ENCODE measurements at regions not wholly inside any gene's neighbourhood (a gene's known extent, or its start where the extent isn't known, plus 50 kb on each side); places are given as distances from the start of the nearest gene placed in this dataset.

- Histone ChIP-seq H3K27me3 (ENCODE audit: low read depth) (no peaks in the 10 kb centered on the region), H3K4me1 (no peaks in the 10 kb centered on the region), H3K27ac (replicated peaks) (no peak overlapping the region), H3K4me3 (no peak overlapping the region), H3K9me3 (replicated peaks) (peaks cover 5% of the 10 kb centered on the region), H3K36me3 (no peaks in the 10 kb centered on the region)
- intact Hi-C loops (cut with micrococcal nuclease) = no loop called here
- no peak for TF ChIP-seq CTCF (IDR thresholded peaks at IDR 0.05; ENCODE audit: borderline replicate concordance)
- DNase-seq = no peak
Measured at GRCh38 chr5:100690036-100690560, 154.9 kb downstream of the FAM174A start.

GRCh38 chr5:100691085-100691484, 155.9 kb downstream of the FAM174A start:
- H3K9me3 ChIP-seq (replicated peaks) = peaks cover 5% of the 10 kb centered on the region
- no peak for DNase-seq
- no peak overlapping the region for H3K27ac ChIP-seq (replicated peaks)
- no peaks in the 10 kb centered on the region for H3K27me3 ChIP-seq (ENCODE audit: low read depth)
- no peaks in the 10 kb centered on the region for H3K4me1 ChIP-seq
- no peak for TF ChIP-seq CTCF (IDR thresholded peaks at IDR 0.05; ENCODE audit: borderline replicate concordance)
- intact Hi-C loops (cut with micrococcal nuclease) = no loop called here
- H3K4me3 ChIP-seq = no peak overlapping the region
- H3K36me3 ChIP-seq = no peaks in the 10 kb centered on the region

GRCh38 chr5:100691548-100691947, 156.4 kb downstream of the FAM174A start:
- Histone ChIP-seq H3K27me3 (ENCODE audit: low read depth) (no peaks in the 10 kb centered on the region), H3K4me1 (no peaks in the 10 kb centered on the region), H3K4me3 (no peak overlapping the region), H3K9me3 (replicated peaks) (peaks cover 5% of the 10 kb centered on the region), H3K27ac (replicated peaks) (no peak overlapping the region), H3K36me3 (no peaks in the 10 kb centered on the region)
- no peak for DNase-seq
- intact Hi-C loops (cut with micrococcal nuclease) = no loop called here
- no peak for TF ChIP-seq CTCF (IDR thresholded peaks at IDR 0.05; ENCODE audit: borderline replicate concordance)

- H3K36me3 ChIP-seq = no peaks in the 10 kb centered on the region
- H3K9me3 ChIP-seq (replicated peaks) = no peaks in the 10 kb centered on the region
- H3K27me3 ChIP-seq (ENCODE audit: low read depth) = no peaks in the 10 kb centered on the region
- intact Hi-C loops (cut with micrococcal nuclease) = no loop called here
- no peak overlapping the region for H3K4me3 ChIP-seq
- TF ChIP-seq CTCF (IDR thresholded peaks at IDR 0.05; ENCODE audit: borderline replicate concordance) = no peak
- no peaks in the 10 kb centered on the region for H3K4me1 ChIP-seq
- no peak overlapping the region for H3K27ac ChIP-seq (replicated peaks)
- DNase-seq = no peak
Measured at GRCh38 chr5:100693481-100693880, 158.3 kb downstream of the FAM174A start.

- H3K36me3 ChIP-seq = no peaks in the 10 kb centered on the region
- no peak overlapping the region for H3K27ac ChIP-seq (replicated peaks)
- H3K9me3 ChIP-seq (replicated peaks) = no peaks in the 10 kb centered on the region
- DNase-seq = no peak
- no peaks in the 10 kb centered on the region for H3K27me3 ChIP-seq (ENCODE audit: low read depth)
- intact Hi-C loops (cut with micrococcal nuclease) = no loop called here
- H3K4me3 ChIP-seq = no peak overlapping the region
- H3K4me1 ChIP-seq = no peaks in the 10 kb centered on the region
- TF ChIP-seq CTCF (IDR thresholded peaks at IDR 0.05; ENCODE audit: borderline replicate concordance) = no peak
Measured at GRCh38 chr5:100694100-100694499, 158.9 kb downstream of the FAM174A start.

- Histone ChIP-seq H3K27me3 (ENCODE audit: low read depth) (no peaks in the 10 kb centered on the region), H3K4me1 (no peaks in the 10 kb centered on the region), H3K36me3 (no peaks in the 10 kb centered on the region), H3K9me3 (replicated peaks) (no peaks in the 10 kb centered on the region), H3K4me3 (no peak overlapping the region), H3K27ac (replicated peaks) (no peak overlapping the region)
- intact Hi-C loops (cut with micrococcal nuclease) = no loop called here
- TF ChIP-seq CTCF (IDR thresholded peaks at IDR 0.05; ENCODE audit: borderline replicate concordance) = peak; percentile 32
- no peak for DNase-seq
Measured at GRCh38 chr5:100697970-100698369, 162.8 kb downstream of the FAM174A start.
